Lower leg skin (tissue), 3 donors: ENCODE measurements at regions not wholly inside any gene's neighbourhood (a gene's known extent, or its start where the extent isn't known, plus 50 kb on each side); places are given as distances from the start of the nearest gene placed in this dataset.

Experiments used
- CTCF ChIP-seq, 3 donors: fragments of 450-650 bp; IDR thresholded peaks; one replicate each; pipeline ENCODE4 v1.5.1; 2016; ENCODE audit warnings: antibody characterized with exemption in 3 of 3, mild to moderate bottlenecking in 3 of 3, moderate library complexity in 2 of 3
- POLR2A ChIP-seq, 2 donors: fragments of 450-650 bp; IDR thresholded peaks; one replicate each; pipeline ENCODE4 v1.6.1; 2016 to 2017; ENCODE audit warnings: antibody characterized with exemption in 2 of 2, mild to moderate bottlenecking in 1 of 2, moderate library complexity in 1 of 2

DNA sequence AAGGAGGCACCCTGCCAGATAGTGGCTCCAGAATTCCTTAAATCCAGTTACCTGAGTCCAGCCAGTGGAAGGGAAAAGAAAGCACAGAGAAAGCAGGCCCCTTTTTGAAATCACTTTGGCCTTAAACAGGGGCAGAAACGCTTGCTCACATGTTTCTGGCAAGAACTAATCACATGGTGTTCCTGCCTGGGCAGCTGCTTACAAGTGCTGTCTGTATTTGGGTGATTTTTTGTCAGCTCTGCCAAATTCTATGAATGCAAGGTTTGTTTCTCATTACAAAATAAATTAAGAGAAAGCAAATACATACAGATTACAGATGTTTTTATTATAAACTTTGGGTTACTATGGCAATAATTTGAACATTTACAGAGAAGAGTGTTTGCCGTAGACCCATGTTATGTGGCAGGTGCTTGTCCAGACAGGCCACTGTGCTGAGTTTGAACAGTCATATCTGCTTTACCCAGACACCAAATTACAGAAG, 1237.8 kb downstream of the SLITRK5 start:
- no peak for TF ChIP-seq CTCF (IDR thresholded peaks at IDR 0.05)
- no peak for TF ChIP-seq POLR2A (IDR thresholded peaks at IDR 0.05)
